ENCODE measurements at regions not wholly inside any gene's neighbourhood (a gene's known extent, or its start where the extent isn't known, plus 50 kb on each side); places are given as distances from the start of the nearest gene placed in this dataset.

DNA sequence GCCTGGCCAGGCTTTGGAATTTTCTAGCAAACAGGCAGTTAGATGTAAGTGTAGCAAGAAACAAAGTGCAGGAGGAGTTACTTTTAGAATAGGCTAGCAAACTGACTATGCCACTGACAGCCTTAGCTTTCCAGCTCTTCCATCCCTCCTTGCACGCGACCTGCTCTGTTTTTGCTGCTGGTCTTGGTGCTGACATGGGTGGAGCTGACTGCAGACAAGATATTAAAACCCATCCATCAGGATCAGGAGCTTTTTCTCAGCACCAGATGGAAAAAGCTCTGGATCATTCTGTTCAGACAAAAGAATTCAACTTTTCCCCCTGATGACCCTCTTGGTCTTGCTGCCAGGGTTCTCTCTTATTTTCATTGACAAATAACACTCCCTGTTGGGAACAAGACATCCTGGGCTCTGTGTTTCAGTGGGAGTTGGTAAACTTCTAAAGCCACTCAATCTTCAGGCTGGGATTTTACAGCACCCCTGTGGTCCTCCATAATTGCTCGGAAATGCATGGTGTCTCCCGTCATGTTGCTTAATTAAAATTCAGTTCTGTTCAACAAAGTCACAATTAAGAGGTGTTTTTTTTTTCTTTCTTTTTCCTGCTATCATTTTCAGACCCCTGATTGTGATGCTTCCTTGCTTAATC is 240.0 kb upstream of the LARGE1 start:
- TF ChIP-seq, protein P1, sequence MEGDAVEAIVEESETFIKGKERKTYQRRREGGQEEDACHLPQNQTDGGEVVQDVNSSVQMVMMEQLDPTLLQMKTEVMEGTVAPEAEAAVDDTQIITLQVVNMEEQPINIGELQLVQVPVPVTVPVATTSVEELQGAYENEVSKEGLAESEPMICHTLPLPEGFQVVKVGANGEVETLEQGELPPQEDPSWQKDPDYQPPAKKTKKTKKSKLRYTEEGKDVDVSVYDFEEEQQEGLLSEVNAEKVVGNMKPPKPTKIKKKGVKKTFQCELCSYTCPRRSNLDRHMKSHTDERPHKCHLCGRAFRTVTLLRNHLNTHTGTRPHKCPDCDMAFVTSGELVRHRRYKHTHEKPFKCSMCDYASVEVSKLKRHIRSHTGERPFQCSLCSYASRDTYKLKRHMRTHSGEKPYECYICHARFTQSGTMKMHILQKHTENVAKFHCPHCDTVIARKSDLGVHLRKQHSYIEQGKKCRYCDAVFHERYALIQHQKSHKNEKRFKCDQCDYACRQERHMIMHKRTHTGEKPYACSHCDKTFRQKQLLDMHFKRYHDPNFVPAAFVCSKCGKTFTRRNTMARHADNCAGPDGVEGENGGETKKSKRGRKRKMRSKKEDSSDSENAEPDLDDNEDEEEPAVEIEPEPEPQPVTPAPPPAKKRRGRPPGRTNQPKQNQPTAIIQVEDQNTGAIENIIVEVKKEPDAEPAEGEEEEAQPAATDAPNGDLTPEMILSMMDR (IDR thresholded peaks at IDR 0.05): no peak
- no peak for ATAC-seq (ENCODE audit: low read depth)
- Mint-ChIP-seq H3K36me3 (ENCODE audit: low read depth) (no peaks in the 10 kb centered on the region), H3K4me1 (no peaks in the 10 kb centered on the region), H3K9me3 (no peaks in the 10 kb centered on the region), H3K4me3 (no peak overlapping the region), H3K27me3 (no peaks in the 10 kb centered on the region), H3K27ac (no peak overlapping the region)
- CTCF ChIA-PET: no interaction called here
- intact Hi-C loops (cut with micrococcal nuclease): no loop called here
- POLR2A ChIA-PET: no interaction called here
- DNase-seq: no peak

DNA sequence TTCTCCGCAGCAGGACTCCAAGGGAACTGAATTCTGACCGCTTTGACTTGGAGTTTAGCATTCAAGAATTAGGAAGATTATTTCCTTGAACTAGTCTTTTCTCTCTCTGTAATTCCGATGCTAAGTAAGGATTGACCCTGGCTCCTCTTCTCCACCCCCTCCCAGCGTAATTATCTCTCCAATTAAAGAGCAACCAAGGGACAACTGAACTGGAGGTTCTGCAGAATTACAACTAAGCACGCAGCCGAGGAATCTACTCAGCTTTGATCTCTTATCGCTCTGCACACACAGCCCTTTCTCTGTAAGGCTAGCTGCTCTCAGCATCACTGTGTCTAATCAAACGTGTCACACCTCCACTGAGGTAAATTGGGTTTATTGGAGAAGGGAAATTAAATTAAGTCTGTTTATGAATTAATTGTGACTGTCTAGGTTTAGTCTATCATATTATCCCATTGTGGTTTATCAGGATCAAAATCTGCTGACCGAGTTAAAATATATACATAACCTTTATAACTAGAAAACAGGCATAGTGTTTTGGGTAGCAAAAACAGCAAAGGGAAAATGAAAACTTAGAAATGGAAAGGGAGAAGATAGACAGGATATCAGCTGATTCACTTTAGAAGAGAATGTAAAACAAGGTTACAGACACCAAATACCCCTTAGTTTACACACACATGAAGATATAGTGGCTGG is 241.3 kb upstream of the LARGE1 start:
- H3K27me3 Mint-ChIP-seq: no peaks in the 10 kb centered on the region
- ATAC-seq (ENCODE audit: low read depth) (no peak), DNase-seq (no peak)
- H3K4me3 Mint-ChIP-seq: no peak overlapping the region
- H3K9me3 Mint-ChIP-seq: no peaks in the 10 kb centered on the region
- CTCF ChIA-PET: no interaction called here
- POLR2A ChIA-PET: no interaction called here
- TF ChIP-seq, protein P1 (IDR thresholded peaks at IDR 0.05): no peak
- intact Hi-C loops (cut with micrococcal nuclease): no loop called here
- H3K36me3 Mint-ChIP-seq (ENCODE audit: low read depth): no peaks in the 10 kb centered on the region
- H3K4me1 Mint-ChIP-seq: no peaks in the 10 kb centered on the region
- no peak overlapping the region for H3K27ac Mint-ChIP-seq

- ATAC-seq (ENCODE audit: low read depth): no peak
- H3K4me1 Mint-ChIP-seq: no peaks in the 10 kb centered on the region
- peaks cover 3% of the 10 kb centered on the region for H3K27me3 Mint-ChIP-seq
- no peaks in the 10 kb centered on the region for H3K36me3 Mint-ChIP-seq (ENCODE audit: low read depth)
- no peak overlapping the region for H3K27ac Mint-ChIP-seq
- TF ChIP-seq, protein P1 (IDR thresholded peaks at IDR 0.05): no peak
- intact Hi-C loops (cut with micrococcal nuclease): no loop called here
- POLR2A ChIA-PET: no interaction called here
- H3K9me3 Mint-ChIP-seq: peaks cover 2% of the 10 kb centered on the region
- CTCF ChIA-PET: no interaction called here
- H3K4me3 Mint-ChIP-seq: no peak overlapping the region
- DNase-seq: no peak
These were observed 278.7 kb upstream of the LARGE1 start for GRCh38 chr22:34198976-34199375.

DNA sequence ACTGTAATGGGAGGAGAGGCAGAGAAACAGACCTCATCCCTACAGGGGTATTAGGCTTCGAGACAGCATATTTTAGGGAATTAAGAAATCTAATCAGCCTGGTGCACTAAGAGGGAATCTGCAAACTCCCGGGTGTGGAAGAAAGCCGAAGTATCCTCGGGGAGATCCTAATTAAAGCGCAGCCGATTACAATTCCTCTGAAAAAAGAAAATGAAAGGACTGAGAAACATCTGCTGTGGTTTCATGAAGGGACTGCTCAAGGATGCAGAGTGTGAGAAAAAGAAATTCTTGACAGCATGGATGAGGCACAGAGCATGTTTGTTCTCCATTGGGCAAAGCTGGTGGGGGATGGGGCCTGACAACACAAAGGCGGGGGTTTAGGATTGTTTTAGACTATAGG is 290.0 kb upstream of the LARGE1 start:
- CTCF ChIA-PET: no interaction called here
- ATAC-seq (ENCODE audit: low read depth): no peak
- no peak for DNase-seq
- intact Hi-C loops (cut with micrococcal nuclease): no loop called here
- TF ChIP-seq, protein P1 (IDR thresholded peaks at IDR 0.05): no peak
- peaks cover 6% of the 10 kb centered on the region for H3K9me3 Mint-ChIP-seq
- POLR2A ChIA-PET: no interaction called here
- H3K36me3 Mint-ChIP-seq (ENCODE audit: low read depth): no peaks in the 10 kb centered on the region
- H3K4me1 Mint-ChIP-seq: no peaks in the 10 kb centered on the region
- H3K4me3 Mint-ChIP-seq: no peak overlapping the region
- no peaks in the 10 kb centered on the region for H3K27me3 Mint-ChIP-seq
- no peak overlapping the region for H3K27ac Mint-ChIP-seq

- Mint-ChIP-seq H3K27me3 (no peaks in the 10 kb centered on the region), H3K27ac (no peak overlapping the region), H3K4me1 (no peaks in the 10 kb centered on the region), H3K36me3 (ENCODE audit: low read depth) (no peaks in the 10 kb centered on the region), H3K4me3 (no peak overlapping the region), H3K9me3 (peaks cover 8% of the 10 kb centered on the region)
- TF ChIP-seq, protein P1 (IDR thresholded peaks at IDR 0.05): no peak
- ATAC-seq (ENCODE audit: low read depth): no peak
- CTCF ChIA-PET: no interaction called here
- intact Hi-C loops (cut with micrococcal nuclease): no loop called here
- POLR2A ChIA-PET: no interaction called here
- no peak for DNase-seq
These were observed 294.1 kb upstream of the LARGE1 start for GRCh38 chr22:34214372-34214771.

Data from activated B cell treated with CpG ODN at 0.5 μM for 24 hours (primary cell).